B cell (primary cell): ENCODE measurements at regions not wholly inside any gene's neighbourhood (a gene's known extent, or its start where the extent isn't known, plus 50 kb on each side); places are given as distances from the start of the nearest gene placed in this dataset.

Experiments
- ATAC-seq: fragments of 200-7000 bp; cut with Tn5 transposase; one replicate; pipeline ENCODE4 v1.10.0; 2021; ENCODE audit warnings: low read depth, mild to moderate bottlenecking, moderate number of reproducible peaks, moderate library complexity
- CTCF ChIA-PET: fragments of 350-600 bp; sonication (Branson Sonifier 250); formaldehyde crosslinking; loops from one replicate; lab custom pipeline; 2021; ENCODE audit warnings: antibody characterized with exemption, inconsistent platforms; lab: Charles Lee
- POLR2A ChIA-PET: fragments of 350-600 bp; sonication (Branson Sonifier 250); formaldehyde crosslinking; loops from one replicate; lab custom pipeline; 2021; ENCODE audit warnings: antibody characterized with exemption; lab: Charles Lee
- DNase-seq: peaks from one replicate; pipeline ENCODE4 v3.0.0; 2013
- H2AFZ ChIP-seq: 2 replicates; pipeline ENCODE4 v1.6.1; 2012; ENCODE audit warnings: mild to moderate bottlenecking, low read depth, low read length; ENCODE audit not compliant: insufficient read depth, poor library complexity, severe bottlenecking
- H3K27ac ChIP-seq, 2 donors: 1 replicate in 1 of 2; 2 replicates in 1 of 2; pipeline ENCODE4 v1.5.1; 2012 to 2013; ENCODE audit warnings: low read length in 2 of 2, mild to moderate bottlenecking in 2 of 2, moderate library complexity in 1 of 2
- H3K27me3 ChIP-seq, 4 experiments: fragments of 200-600 bp in 1 of 4; sonication (generic) in 1 of 4; replicated peaks in 1 of 4; 1 replicate in 2 of 4; 2 replicates in 2 of 4; pipeline versions ENCODE4 v1.6.1 to v1.7.0; 2013 to 2016; ENCODE audit warnings: low read length in 3 of 4, mild to moderate bottlenecking in 2 of 4, mixed read lengths in 1 of 4, moderate library complexity in 1 of 4; ENCODE audit not compliant: insufficient read depth in 4 of 4, control insufficient read depth in 3 of 4; ENCODE audit errors: control extremely low read depth in 1 of 4
- H3K36me3 ChIP-seq, 2 experiments: replicated peaks in 1 of 2; 1 replicate in 1 of 2; 2 replicates in 1 of 2; pipeline versions ENCODE4 v1.6.1 to v1.7.1; 2013; ENCODE audit warnings: low read length in 1 of 2; ENCODE audit not compliant: insufficient read depth in 2 of 2, control insufficient read depth in 1 of 2; ENCODE audit errors: control extremely low read depth in 1 of 2, extremely low read depth in 1 of 2
- H3K4me1 ChIP-seq, 2 donors: fragments of 200-600 bp in 1 of 2; sonication (generic) in 1 of 2; 1 replicate in 1 of 2; 2 replicates in 1 of 2; pipeline versions ENCODE4 v1.5.1 to v1.6.1; 2013 to 2017; ENCODE audit warnings: low read length in 2 of 2; ENCODE audit not compliant: control insufficient read depth in 2 of 2, insufficient read depth in 2 of 2
- H3K4me2 ChIP-seq: replicated peaks from 2 replicates; pipeline ENCODE3; 2012; ENCODE audit warnings: mild to moderate bottlenecking, low read depth, low read length; ENCODE audit not compliant: poor library complexity, severe bottlenecking
- H3K4me3 ChIP-seq, 5 experiments: fragments of 200-600 bp in 1 of 5; sonication (generic) in 1 of 5; 1 replicate in 3 of 5; 2 replicates in 2 of 5; pipeline versions ENCODE4 v1.5.1 to v1.7.0; 2011 to 2016; ENCODE audit warnings: low read length in 4 of 5, mild to moderate bottlenecking in 4 of 5, low read depth in 2 of 5, control low read depth in 1 of 5, moderate library complexity in 1 of 5; ENCODE audit not compliant: insufficient read depth in 1 of 5; ENCODE audit errors: control extremely low read depth in 1 of 5, extremely low read depth in 1 of 5
- H3K79me2 ChIP-seq: fragments of 200-600 bp; sonication (generic); one replicate; pipeline ENCODE4 v1.6.0; 2016; ENCODE audit warnings: low read length; ENCODE audit not compliant: control insufficient read depth, insufficient read depth
- H3K9ac ChIP-seq: fragments of 200-600 bp; sonication (generic); 2 replicates; pipeline ENCODE4 v1.6.1; 2017; ENCODE audit warnings: mild to moderate bottlenecking, low read length, moderate library complexity
- H3K9me3 ChIP-seq, 3 donors: one replicate each; pipeline versions ENCODE4 v1.6.1 to v1.7.1; 2013; ENCODE audit warnings: low read length in 2 of 3; ENCODE audit not compliant: control insufficient read depth in 2 of 3, insufficient read depth in 1 of 3; ENCODE audit errors: control extremely low read depth in 1 of 3
- H4K20me1 ChIP-seq: 2 replicates; pipeline ENCODE4 v1.6.0; 2012; ENCODE audit warnings: mild to moderate bottlenecking, low read length; ENCODE audit not compliant: insufficient read depth, control insufficient read depth, poor library complexity, severe bottlenecking
- H3K27ac Mint-ChIP-seq: one replicate; pipeline ENCODE4 v1.8.0; 2021; ENCODE audit warnings: mixed read lengths
- H3K27me3 Mint-ChIP-seq: one replicate; pipeline ENCODE4 v1.8.0; 2021; ENCODE audit warnings: mixed read lengths
- H3K4me1 Mint-ChIP-seq: one replicate; pipeline ENCODE4 v1.8.0; 2021; ENCODE audit warnings: mixed read lengths
- H3K4me3 Mint-ChIP-seq: one replicate; pipeline ENCODE4 v1.8.0; 2021; ENCODE audit warnings: mixed read lengths
- H3K9me3 Mint-ChIP-seq: one replicate; pipeline ENCODE4 v1.8.0; 2022; ENCODE audit warnings: mixed read lengths; ENCODE audit not compliant: insufficient read depth
- EZH2 ChIP-seq: IDR thresholded peaks from 2 replicates; pipeline ENCODE4 v1.6.1; 2012; ENCODE audit warnings: borderline replicate concordance, low read depth, mild to moderate bottlenecking, moderate library complexity, low read length; ENCODE audit not compliant: insufficient read depth, poor library complexity, severe bottlenecking
- WGBS: methylation state at CpG from one replicate; pipeline ENCODE4 v1.1.5; 2013; ENCODE audit warnings: missing lambda C conversion rate; ENCODE audit not compliant: insufficient coverage; 5-methylcytosine and 5-hydroxymethylcytosine counted together
- intact Hi-C: fragments of 100-400 bp; cut with micrococcal nuclease; formaldehyde crosslinking; loops from one replicate; pipeline ENCODE4 v1.10.0; 2022
- TF ChIP-seq, protein P1 (sequence below): fragments of 200-600 bp; IDR thresholded peaks from one replicate; pipeline ENCODE4 v1.8.0; 2022; ENCODE audit warnings: antibody characterized with exemption, mild to moderate bottlenecking

DNA sequence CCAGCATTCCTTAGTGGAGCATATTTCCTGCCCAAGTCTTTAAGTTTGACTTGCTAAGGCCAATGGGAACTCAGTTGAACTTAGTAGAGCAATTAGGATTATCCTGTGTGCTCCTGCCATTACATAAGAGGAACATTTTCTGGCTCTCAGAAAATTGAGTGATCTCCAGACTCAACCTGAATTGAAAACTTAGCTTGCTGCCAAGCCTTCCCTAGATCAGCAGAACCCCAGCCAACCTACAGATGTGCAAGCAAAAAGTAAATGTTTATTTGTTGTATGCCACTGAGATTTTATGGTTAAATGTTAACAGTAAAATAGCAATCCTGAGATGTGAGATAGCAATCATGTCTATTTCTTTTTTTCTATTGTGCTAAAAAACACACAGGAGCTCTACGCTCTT, 350.9 kb downstream of the OLFM4 start:
- H3K4me1 Mint-ChIP-seq = no peaks in the 10 kb centered on the region
- no peaks in the 10 kb centered on the region for H3K27me3 Mint-ChIP-seq
- no peak for DNase-seq
- Histone ChIP-seq H3K9ac (no peak overlapping the region), H3K36me3 (no peaks in the 10 kb centered on the region), H3K4me1 (no peaks in the 10 kb centered on the region), H3K9me3 (no peaks in the 10 kb centered on the region), H3K27me3 (no peaks in the 10 kb centered on the region), H4K20me1 (no peaks in the 10 kb centered on the region), H2AFZ (no peak overlapping the region), H3K79me2 (no peaks in the 10 kb centered on the region), H3K27ac (no peak overlapping the region), H3K4me3 (no peak overlapping the region), H3K4me2 (no peak overlapping the region)
- no peak overlapping the region for H3K4me3 Mint-ChIP-seq
- ATAC-seq = no peak
- intact Hi-C loops = no loop called here
- no peak overlapping the region for H3K27ac Mint-ChIP-seq
- ChIA-PET POLR2A (no interaction called here), CTCF (no interaction called here)
- WGBS = no CpG with 5 or more reads among the region's 1 CpG
- H3K9me3 Mint-ChIP-seq = peaks cover 5% of the 10 kb centered on the region
- no peak for TF ChIP-seq EZH2
- TF ChIP-seq, protein P1, sequence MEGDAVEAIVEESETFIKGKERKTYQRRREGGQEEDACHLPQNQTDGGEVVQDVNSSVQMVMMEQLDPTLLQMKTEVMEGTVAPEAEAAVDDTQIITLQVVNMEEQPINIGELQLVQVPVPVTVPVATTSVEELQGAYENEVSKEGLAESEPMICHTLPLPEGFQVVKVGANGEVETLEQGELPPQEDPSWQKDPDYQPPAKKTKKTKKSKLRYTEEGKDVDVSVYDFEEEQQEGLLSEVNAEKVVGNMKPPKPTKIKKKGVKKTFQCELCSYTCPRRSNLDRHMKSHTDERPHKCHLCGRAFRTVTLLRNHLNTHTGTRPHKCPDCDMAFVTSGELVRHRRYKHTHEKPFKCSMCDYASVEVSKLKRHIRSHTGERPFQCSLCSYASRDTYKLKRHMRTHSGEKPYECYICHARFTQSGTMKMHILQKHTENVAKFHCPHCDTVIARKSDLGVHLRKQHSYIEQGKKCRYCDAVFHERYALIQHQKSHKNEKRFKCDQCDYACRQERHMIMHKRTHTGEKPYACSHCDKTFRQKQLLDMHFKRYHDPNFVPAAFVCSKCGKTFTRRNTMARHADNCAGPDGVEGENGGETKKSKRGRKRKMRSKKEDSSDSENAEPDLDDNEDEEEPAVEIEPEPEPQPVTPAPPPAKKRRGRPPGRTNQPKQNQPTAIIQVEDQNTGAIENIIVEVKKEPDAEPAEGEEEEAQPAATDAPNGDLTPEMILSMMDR = no peak

DNA sequence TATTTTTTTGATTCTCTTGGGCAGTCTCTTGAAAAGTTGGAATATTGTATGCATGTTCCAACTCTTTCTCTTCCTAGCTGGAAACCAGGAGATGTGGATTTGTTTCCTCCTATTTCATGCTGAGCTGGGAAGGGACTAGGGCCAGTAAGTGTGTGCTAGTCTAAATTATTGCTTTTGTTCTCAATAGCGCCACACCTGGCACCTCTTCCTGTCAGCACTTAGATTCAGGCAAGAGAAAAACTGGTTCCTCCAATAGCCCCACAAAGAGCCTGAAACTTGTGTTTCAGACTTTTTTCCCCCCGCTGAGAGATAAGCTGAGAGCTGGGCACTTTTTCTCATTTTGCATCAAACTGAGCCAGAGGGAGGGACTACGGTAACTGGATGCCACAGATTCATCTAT, 353.4 kb downstream of the OLFM4 start:
- POLR2A ChIA-PET = no interaction called here
- no peak for ATAC-seq
- H3K4me2 ChIP-seq = no peak overlapping the region
- H3K27me3 ChIP-seq = no peaks in the 10 kb centered on the region
- no peaks in the 10 kb centered on the region for H3K4me1 ChIP-seq
- DNase-seq = no peak
- CTCF ChIA-PET = no interaction called here
- no peak overlapping the region for H3K4me3 ChIP-seq
- no peak overlapping the region for H3K9ac ChIP-seq
- H3K79me2 ChIP-seq = no peaks in the 10 kb centered on the region
- TF ChIP-seq, protein P1 = no peak
- no peak for TF ChIP-seq EZH2
- no peaks in the 10 kb centered on the region for H4K20me1 ChIP-seq
- no peak overlapping the region for H3K27ac Mint-ChIP-seq
- intact Hi-C loops = no loop called here
- 64% methylated on average over 2 of the region's 3 CpGs for WGBS
- H3K27ac ChIP-seq = no peak overlapping the region
- no peak overlapping the region for H3K4me3 Mint-ChIP-seq
- H3K9me3 Mint-ChIP-seq = peaks cover 7% of the 10 kb centered on the region
- no peak overlapping the region for H2AFZ ChIP-seq
- H3K36me3 ChIP-seq = no peaks in the 10 kb centered on the region
- H3K9me3 ChIP-seq = no peaks in the 10 kb centered on the region
- H3K4me1 Mint-ChIP-seq = no peaks in the 10 kb centered on the region
- H3K27me3 Mint-ChIP-seq = no peaks in the 10 kb centered on the region
